AG04450 (cell line): ENCODE measurements at regions not wholly inside any gene's neighbourhood (a gene's known extent, or its start where the extent isn't known, plus 50 kb on each side); places are given as distances from the start of the nearest gene placed in this dataset.

Experiments used
- CTCF ChIA-PET: fragments of 300-600, 350-600 bp; formaldehyde crosslinking; extraction: SDS; loops from one replicate; lab custom pipeline; 2022; ENCODE audit warnings: antibody characterized with exemption, inconsistent platforms; lab: Charles Lee
- POLR2A ChIA-PET: fragments of 350-600 bp; formaldehyde crosslinking; extraction: SDS; loops from one replicate; lab custom pipeline; 2021; ENCODE audit warnings: antibody characterized with exemption, inconsistent platforms; lab: Yijun Ruan, JAX
- DNase-seq: peaks from one replicate; pipeline ENCODE4 v3.0.0-alpha.2; 2011; ENCODE audit warnings: low read depth, low spot score
- H3K27ac ChIP-seq: one replicate; pipeline ENCODE4 v1.5.1; 2012; ENCODE audit warnings: low read depth, low read length, control low read depth
- H3K27me3 ChIP-seq: one replicate; pipeline ENCODE4 v1.6.0; 2012; ENCODE audit warnings: low read length; ENCODE audit not compliant: control insufficient read depth, insufficient read depth
- H3K4me3 ChIP-seq: 2 replicates; pipeline ENCODE4 v1.5.1; 2011; ENCODE audit warnings: mild to moderate bottlenecking, low read depth, low read length, control low read depth
- H3K9me3 ChIP-seq: 2 replicates; pipeline ENCODE4 v1.5.1; 2012; ENCODE audit warnings: low read length; ENCODE audit not compliant: control insufficient read depth, insufficient read depth
- TF ChIP-seq, protein P1 (sequence below): IDR thresholded peaks from 2 replicates; pipeline ENCODE4 v1.5.1; 2011; ENCODE audit warnings: low read depth, low read length, control low read depth, inconsistent platforms

DNA sequence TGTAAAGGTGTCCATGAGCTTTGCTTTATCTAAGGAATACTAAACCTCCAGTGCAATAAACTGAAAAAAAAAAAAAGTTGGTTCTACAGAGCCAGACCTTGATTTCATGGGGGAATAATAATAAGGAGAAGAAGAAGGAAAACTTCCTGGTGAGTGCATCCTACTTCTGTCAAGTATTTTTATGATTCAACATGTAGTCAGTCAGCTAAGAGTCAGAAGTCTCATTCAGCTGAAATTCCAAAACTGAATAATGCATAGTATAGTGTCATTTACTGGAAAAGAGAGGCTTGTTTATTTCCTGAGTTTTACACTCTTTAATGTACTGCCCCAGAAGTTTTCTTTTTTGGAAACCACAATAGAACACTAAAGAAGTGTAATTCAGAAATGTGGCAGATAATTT is 77.8 kb upstream of the TACR1 start:
- POLR2A ChIA-PET, result no interaction called here
- no peaks in the 10 kb centered on the region; the same call in 1 of the 2 replicates for H3K9me3 ChIP-seq
- TF ChIP-seq, protein P1, sequence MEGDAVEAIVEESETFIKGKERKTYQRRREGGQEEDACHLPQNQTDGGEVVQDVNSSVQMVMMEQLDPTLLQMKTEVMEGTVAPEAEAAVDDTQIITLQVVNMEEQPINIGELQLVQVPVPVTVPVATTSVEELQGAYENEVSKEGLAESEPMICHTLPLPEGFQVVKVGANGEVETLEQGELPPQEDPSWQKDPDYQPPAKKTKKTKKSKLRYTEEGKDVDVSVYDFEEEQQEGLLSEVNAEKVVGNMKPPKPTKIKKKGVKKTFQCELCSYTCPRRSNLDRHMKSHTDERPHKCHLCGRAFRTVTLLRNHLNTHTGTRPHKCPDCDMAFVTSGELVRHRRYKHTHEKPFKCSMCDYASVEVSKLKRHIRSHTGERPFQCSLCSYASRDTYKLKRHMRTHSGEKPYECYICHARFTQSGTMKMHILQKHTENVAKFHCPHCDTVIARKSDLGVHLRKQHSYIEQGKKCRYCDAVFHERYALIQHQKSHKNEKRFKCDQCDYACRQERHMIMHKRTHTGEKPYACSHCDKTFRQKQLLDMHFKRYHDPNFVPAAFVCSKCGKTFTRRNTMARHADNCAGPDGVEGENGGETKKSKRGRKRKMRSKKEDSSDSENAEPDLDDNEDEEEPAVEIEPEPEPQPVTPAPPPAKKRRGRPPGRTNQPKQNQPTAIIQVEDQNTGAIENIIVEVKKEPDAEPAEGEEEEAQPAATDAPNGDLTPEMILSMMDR, result no peak
- no peaks in the 10 kb centered on the region for H3K27me3 ChIP-seq
- DNase-seq, result no peak
- CTCF ChIA-PET, result interaction anchor here (0.6 to 1.5 kb wide), 3 partner anchors 10 to 358 kb away, joined by 3 to 6 read pairs (median 4); no protein-coding TSS in a partner anchor
- peak overlapping the region; percentile 43 for H3K27ac ChIP-seq
- peak overlapping the region; percentile 5; the same call in 1 of the 2 replicates for H3K4me3 ChIP-seq

DNA sequence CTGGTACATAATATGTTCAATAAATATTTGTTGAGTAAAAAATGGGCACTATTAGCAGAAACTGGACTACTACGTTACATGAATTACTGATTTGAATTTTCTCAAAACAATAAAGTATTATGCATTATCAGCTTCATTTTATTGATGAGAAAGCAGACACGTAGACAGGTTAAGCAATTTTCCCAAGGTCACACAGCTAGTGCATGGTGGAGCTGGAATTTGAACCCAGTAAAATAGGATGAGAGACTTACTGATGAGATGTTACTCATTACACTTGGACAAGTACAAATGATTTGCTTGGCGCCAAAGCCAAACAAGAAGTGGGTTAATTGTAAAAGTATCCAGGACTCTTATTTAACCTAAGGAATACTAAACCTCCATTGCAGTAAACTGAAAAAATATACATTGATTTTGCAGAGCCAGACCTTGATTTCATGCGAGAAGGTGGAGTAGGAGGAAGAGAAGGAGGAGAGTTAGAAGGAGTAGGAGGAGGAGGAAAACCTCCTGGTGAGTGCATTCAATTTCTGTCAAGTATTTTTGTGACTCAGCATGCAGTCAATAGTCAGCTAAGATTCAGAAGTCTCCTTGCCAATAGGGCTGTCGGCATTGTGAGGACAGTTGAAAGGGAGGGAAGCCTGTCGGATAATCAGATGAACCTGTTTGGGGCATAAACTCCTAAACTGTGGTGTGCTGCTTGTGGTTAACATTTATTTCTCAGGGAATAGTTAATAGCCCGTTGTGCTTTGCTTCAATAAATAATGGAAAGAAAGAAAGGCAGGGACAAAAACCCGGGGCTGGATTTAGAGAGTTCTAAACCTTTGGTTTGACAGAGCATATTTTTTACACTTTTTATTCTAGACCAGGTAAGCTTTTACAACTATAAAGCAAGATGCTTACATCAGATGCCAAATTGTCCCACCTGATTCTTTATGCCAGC is 77.0 kb upstream of the TACR1 start:
- DNase-seq, result no peak
- peak overlapping the region; percentile 42; the same call in 1 of the 2 replicates for H3K4me3 ChIP-seq
- TF ChIP-seq, protein P1, result no peak

DNA sequence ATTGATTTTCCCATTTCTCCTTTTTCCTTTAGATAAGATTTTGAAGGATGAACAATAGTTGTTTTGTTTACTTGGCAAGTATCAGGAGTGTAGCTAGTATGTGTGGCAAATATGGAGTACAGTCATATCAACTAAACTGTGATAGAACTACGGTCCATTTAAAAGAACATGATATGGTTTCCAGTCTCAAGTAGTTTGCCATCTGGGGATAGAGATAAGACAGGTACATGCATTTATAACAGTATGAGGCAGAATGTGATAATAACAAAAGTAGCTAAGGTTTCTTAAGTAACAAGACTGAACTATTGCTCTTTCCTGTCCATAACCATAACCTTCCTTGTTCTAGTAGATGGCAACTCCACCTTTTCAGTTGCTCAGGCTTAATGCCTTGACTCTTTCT is 75.6 kb upstream of the TACR1 start:
- TF ChIP-seq, protein P1, result no peak
- ChIA-PET POLR2A (no interaction called here), CTCF (interaction anchor here (0.6 kb wide), 1 partner anchor 586 kb away, joined by 3 read pairs; no protein-coding TSS in a partner anchor)
- no peak for DNase-seq
- H3K9me3 ChIP-seq, result no peaks in the 10 kb centered on the region; the same call in 1 of the 2 replicates
- H3K27me3 ChIP-seq, result no peaks in the 10 kb centered on the region
- no peak overlapping the region for H3K4me3 ChIP-seq
- H3K27ac ChIP-seq, result no peak overlapping the region

More for the DNA sequence above, 77.0 kb upstream of the TACR1 start:
- Histone ChIP-seq H3K27ac (peak overlapping the region; percentile 43), H3K9me3 (no peaks in the 10 kb centered on the region; the same call in 1 of the 2 replicates), H3K27me3 (no peaks in the 10 kb centered on the region)
- CTCF ChIA-PET, result interaction anchor here (0.6 to 1.5 kb wide), 3 partner anchors 11 to 100 kb away, joined by 3 to 6 read pairs (median 4); no protein-coding TSS in a partner anchor
- POLR2A ChIA-PET, result no interaction called here

DNA sequence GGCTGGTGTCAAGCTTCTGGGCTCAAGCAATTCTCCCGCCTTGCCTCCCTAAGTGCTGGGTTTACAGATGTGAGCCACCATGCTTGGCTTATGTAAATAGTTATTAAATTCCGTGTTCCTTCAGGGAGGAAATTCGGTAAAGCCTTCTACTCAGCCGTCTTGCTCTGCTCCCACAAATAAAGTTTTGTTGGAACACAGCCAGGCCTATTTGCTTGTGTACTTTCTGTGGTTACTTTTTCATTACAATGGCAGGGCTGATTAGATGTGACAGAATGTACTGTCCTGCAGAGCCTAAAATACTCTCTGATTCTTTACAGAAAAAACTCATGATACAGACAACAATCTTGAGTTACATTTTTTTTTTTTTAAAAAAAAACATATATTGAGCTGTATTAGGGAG is 68.8 kb upstream of the TACR1 start:
- ChIA-PET CTCF (no interaction called here), POLR2A (no interaction called here)
- DNase-seq, result no peak
- H3K9me3 ChIP-seq, result no peaks in the 10 kb centered on the region
- H3K27me3 ChIP-seq, result no peaks in the 10 kb centered on the region
- TF ChIP-seq, protein P1, result no peak
- H3K4me3 ChIP-seq, result no peak overlapping the region
- no peak overlapping the region for H3K27ac ChIP-seq

DNA sequence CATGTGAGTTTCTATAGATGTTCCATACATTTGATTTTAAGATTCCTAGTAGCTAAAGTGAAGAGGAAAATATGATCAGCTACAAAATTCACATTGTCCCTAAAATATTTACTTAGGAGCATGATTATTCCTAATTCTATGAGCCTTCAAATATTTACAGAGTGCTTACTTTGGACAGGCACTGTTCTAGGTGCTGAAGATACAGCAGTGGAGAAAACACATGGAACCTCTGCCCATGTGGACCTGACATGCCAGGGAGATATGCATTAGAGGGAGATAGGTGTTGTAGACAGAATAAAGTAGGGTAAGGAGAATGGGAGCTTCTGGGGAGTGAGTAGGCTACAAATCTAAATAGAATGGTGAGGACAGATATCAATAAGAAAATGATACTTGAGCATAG is 62.6 kb upstream of the TACR1 start:
- H3K27ac ChIP-seq, result no peak overlapping the region
- H3K4me3 ChIP-seq, result no peak overlapping the region
- peaks cover 3% of the 10 kb centered on the region; the same call in 1 of the 2 replicates for H3K9me3 ChIP-seq
- DNase-seq, result no peak
- H3K27me3 ChIP-seq, result no peaks in the 10 kb centered on the region
- TF ChIP-seq, protein P1, result no peak
- POLR2A ChIA-PET, result no interaction called here
- CTCF ChIA-PET, result interaction anchor here (1.4 kb wide), 1 partner anchor 63 kb away, joined by 4 read pairs; the partner anchor contains the start of gene TACR1
